GM13977 (cell line): ENCODE measurements at regions not wholly inside any gene's neighbourhood (a gene's known extent, or its start where the extent isn't known, plus 50 kb on each side); places are given as distances from the start of the nearest gene placed in this dataset.

Source experiments
- DNase-seq: peaks from one replicate; pipeline ENCODE4 v3.0.0; 2012; ENCODE audit warnings: low spot score
- in situ Hi-C: fragments of 300-500 bp; cut with MboI; formaldehyde crosslinking; loops from one replicate; pipeline ENCODE4 v1.12.0; 2022; ENCODE audit warnings: low sequenced_read_pairs, low pct_unique_long_range_greater_than_20kb, mixed read lengths, inconsistent platforms; ENCODE audit not compliant: unreplicated experiment
- TF ChIP-seq, protein P1 (sequence below): IDR thresholded peaks from 2 replicates; pipeline ENCODE4 v1.5.1; 2012; ENCODE audit warnings: mild to moderate bottlenecking, control low read depth; ENCODE audit not compliant: insufficient read depth; ENCODE audit errors: extremely low read depth, missing control alignments

DNA sequence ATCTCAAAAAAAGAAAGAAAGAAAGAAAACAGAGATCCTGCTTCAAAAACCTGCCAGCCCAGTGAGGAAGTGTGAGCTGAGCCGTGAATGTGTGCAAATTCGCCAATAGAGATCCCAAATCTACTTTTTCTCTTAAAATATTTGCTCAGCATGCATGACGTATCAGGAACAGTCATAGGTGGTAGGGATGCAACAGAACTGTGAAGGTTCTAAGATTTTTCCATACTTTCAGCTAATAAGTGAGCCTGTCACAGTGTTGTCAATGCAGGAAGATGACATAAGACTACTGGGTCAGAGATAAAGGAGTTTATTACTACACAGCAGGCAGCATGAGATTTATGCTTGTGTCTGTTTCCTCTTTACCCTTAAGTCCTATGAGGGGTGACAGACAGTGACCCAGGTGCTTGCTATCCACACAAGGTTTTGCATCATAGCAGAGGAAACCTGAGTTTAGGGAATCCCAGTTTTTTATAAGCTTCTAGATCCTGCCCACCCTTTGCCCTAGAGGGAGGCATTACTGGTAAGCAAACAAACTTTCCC, 273.4 kb downstream of the BMP7 start:
- TF ChIP-seq, protein P1, sequence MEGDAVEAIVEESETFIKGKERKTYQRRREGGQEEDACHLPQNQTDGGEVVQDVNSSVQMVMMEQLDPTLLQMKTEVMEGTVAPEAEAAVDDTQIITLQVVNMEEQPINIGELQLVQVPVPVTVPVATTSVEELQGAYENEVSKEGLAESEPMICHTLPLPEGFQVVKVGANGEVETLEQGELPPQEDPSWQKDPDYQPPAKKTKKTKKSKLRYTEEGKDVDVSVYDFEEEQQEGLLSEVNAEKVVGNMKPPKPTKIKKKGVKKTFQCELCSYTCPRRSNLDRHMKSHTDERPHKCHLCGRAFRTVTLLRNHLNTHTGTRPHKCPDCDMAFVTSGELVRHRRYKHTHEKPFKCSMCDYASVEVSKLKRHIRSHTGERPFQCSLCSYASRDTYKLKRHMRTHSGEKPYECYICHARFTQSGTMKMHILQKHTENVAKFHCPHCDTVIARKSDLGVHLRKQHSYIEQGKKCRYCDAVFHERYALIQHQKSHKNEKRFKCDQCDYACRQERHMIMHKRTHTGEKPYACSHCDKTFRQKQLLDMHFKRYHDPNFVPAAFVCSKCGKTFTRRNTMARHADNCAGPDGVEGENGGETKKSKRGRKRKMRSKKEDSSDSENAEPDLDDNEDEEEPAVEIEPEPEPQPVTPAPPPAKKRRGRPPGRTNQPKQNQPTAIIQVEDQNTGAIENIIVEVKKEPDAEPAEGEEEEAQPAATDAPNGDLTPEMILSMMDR, result no peak
- in situ Hi-C loops, result no loop called here
- no peak for DNase-seq

DNA sequence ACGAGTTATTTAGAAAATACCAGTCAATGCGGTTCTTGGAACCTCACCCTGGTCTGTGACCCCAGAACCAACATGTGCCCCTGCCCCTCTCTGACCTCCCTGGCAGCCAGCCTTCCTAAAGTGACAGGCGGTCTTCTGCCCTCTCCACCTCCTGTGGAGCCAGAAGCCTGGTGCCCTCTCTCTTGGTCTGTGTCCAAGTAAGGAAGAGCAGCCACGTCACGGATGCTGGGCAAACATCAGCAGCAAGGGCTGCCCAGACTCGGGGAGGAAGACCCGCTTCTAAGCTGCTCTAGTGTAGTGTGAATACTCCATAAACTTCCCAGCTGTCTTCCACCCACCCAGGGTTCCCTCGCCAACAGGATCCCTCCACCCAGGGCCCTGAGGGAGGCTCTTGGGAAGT, 272.4 kb downstream of the BMP7 start:
- in situ Hi-C loops, result no loop called here
- TF ChIP-seq, protein P1, result no peak
- DNase-seq, result no peak

DNA sequence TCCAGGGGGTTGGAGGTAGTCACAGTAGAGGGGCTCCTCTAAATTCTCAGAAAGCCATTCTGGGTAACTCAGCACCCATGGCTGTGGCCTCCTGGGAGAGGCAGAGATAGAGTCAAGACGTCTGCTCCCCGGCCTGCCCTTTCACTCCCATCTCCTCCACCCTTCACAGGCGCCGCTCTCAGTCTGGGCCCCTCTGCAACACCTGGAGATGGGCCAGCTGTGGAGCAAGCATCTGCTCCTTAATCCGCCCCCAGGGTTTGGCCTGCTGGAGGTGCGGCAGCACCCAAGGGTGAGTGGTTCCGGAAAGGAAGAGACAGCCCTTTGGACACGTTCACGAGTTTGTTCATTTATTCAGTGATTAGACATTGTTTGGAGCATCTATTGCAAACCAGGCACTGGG, 271.3 kb downstream of the BMP7 start:
- in situ Hi-C loops, result no loop called here
- TF ChIP-seq, protein P1, result no peak
- no peak for DNase-seq

- DNase-seq, result peak; percentile 60
- TF ChIP-seq, protein P1, result peak; percentile 56
- in situ Hi-C loops, result no loop called here
These were observed 270.8 kb downstream of the BMP7 start for GRCh38 chr20:56995635-56996075.

DNA sequence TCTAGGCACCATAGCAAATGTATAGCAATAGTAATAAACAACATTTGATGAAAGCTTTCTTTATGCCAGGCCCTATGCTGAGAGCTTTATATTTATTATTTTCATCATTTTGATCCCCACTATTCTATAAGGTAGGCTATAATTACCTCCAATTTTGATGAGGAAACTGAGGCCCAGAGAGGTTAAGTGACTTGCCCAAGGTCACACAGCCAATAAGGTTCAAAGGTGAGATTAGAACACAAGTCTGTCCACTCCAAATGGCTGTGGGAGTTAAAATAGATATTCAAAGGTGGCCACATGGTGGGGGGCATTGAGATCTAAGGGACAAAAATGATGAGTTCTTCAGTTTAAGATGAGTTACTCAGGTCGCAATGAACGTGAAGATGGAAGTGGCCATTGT, 269.9 kb downstream of the BMP7 start:
- in situ Hi-C loops, result no loop called here

GRCh38 chr20:56998438-56998837, 268.0 kb downstream of the BMP7 start:
- TF ChIP-seq, protein P1, result no peak
- in situ Hi-C loops, result no loop called here
- no peak for DNase-seq

More for the DNA sequence above, 269.9 kb downstream of the BMP7 start:
- no peak for DNase-seq
- TF ChIP-seq, protein P1, result no peak
